Stimulated activated CD8-positive, alpha-beta memory T cell treated with anti-CD3 and anti-CD28 coated beads, Interleukin-7, amount 100 ng/mL, for 4 hours (primary cell): ENCODE measurements at regions not wholly inside any gene's neighbourhood (a gene's known extent, or its start where the extent isn't known, plus 50 kb on each side); places are given as distances from the start of the nearest gene placed in this dataset.
"Not testable (repeated sequence)": the region's sequence is repeated elsewhere in the genome, so short reads cannot be mapped to it uniquely, and the experiment has no call there.

Source experiments
- DNase-seq, 2 donors: peaks; one replicate each; pipeline ENCODE4 v3.0.0-alpha.2; 2020; ENCODE audit warnings: low read depth in 2 of 2

- no peak for DNase-seq
Measured at GRCh38 chr13:73579574-73580274, 520.9 kb downstream of the KLF5 start.

GRCh38 chr13:73578251-73578875 is 519.6 kb downstream of the KLF5 start:
- DNase-seq = no peak

GRCh38 chr13:73576291-73576690 is 517.5 kb downstream of the KLF5 start:
- DNase-seq = no peak

- DNase-seq = no peak
Measured at GRCh38 chr13:73572824-73573223, 514.0 kb downstream of the KLF5 start.

- DNase-seq = no peak
Measured at GRCh38 chr13:73571376-73571775, 512.6 kb downstream of the KLF5 start.

- DNase-seq = no peak
Measured at GRCh38 chr13:73556902-73557301, 498.1 kb downstream of the KLF5 start.

GRCh38 chr13:73556128-73556527 is 497.3 kb downstream of the KLF5 start:
- DNase-seq = no peak

GRCh38 chr13:73551736-73552135 is 492.9 kb downstream of the KLF5 start:
- no peak for DNase-seq

- no peak for DNase-seq
Measured at GRCh38 chr13:73549717-73550116, 490.9 kb downstream of the KLF5 start.

- DNase-seq = no peak
Measured at GRCh38 chr13:73548449-73548848, 489.6 kb downstream of the KLF5 start.

- DNase-seq = no peak
Measured at GRCh38 chr13:73547239-73547638, 488.4 kb downstream of the KLF5 start.

GRCh38 chr13:73544175-73544574 is 485.4 kb downstream of the KLF5 start:
- DNase-seq = no peak

- DNase-seq = no peak
Measured at GRCh38 chr13:73542446-73542845, 483.6 kb downstream of the KLF5 start.

- no peak for DNase-seq
Measured at GRCh38 chr13:73536865-73537264, 478.1 kb downstream of the KLF5 start.

GRCh38 chr13:73535341-73535740 is 476.5 kb downstream of the KLF5 start:
- no peak for DNase-seq

GRCh38 chr13:73532987-73533510 is 474.2 kb downstream of the KLF5 start:
- DNase-seq = no peak

- DNase-seq = no peak
Measured at GRCh38 chr13:73532582-73532981, 473.8 kb downstream of the KLF5 start.

GRCh38 chr13:73531014-73531413 is 472.2 kb downstream of the KLF5 start:
- DNase-seq = no peak

GRCh38 chr13:73522937-73523336 is 464.1 kb downstream of the KLF5 start:
- no peak for DNase-seq

GRCh38 chr13:73521985-73522524 is 463.2 kb downstream of the KLF5 start:
- no peak for DNase-seq

- DNase-seq = no peak
Measured at GRCh38 chr13:73521290-73521624, 462.5 kb downstream of the KLF5 start.

GRCh38 chr13:73520566-73521289 is 461.9 kb downstream of the KLF5 start:
- DNase-seq = no peak

- not testable (repeated sequence) for DNase-seq
Measured at GRCh38 chr13:73520135-73520534, 461.3 kb downstream of the KLF5 start.
